Mesenteric fat pad (tissue), 1 donor: ENCODE measurements at regions not wholly inside any gene's neighbourhood (a gene's known extent, or its start where the extent isn't known, plus 50 kb on each side); places are given as distances from the start of the nearest gene placed in this dataset.

ENCODE experiments used
- DNase-seq: peaks from one replicate; pipeline ENCODE4 v3.0.0-alpha.2; 2020; ENCODE audit warnings: low spot score
- donor health status: DM: yes; HTN: yes; CAD: no.

DNA sequence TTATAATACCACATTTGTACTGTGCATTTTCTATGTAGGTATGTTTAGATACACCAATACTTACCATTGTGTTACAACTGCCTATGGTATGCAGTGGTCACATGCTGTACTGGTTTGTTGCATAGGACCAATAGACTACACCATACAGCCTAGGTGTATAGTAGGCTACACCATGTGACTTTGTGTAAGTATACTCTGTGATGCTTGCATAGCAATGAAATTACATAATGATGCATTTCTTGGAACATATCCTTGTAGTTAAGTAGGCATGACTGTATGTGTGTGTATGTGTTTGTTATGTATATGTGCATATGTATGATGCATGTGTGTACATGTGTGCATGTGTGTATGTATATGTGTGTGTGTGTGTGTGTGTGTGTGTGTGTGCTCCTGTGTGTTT lies 157.6 kb downstream of the TDRD15 start:
- DNase-seq = no peak

- DNase-seq = no peak
These were observed 158.2 kb downstream of the TDRD15 start for GRCh38 chr2:21281791-21282514.

GRCh38 chr2:21282515-21282898 lies 158.7 kb downstream of the TDRD15 start:
- DNase-seq = no peak

- DNase-seq = no peak
These were observed 164.5 kb downstream of the TDRD15 start for GRCh38 chr2:21288299-21288698.

GRCh38 chr2:21288739-21289520 lies 165.2 kb downstream of the TDRD15 start:
- DNase-seq = no peak

GRCh38 chr2:21289551-21289950 lies 165.8 kb downstream of the TDRD15 start:
- no peak for DNase-seq

GRCh38 chr2:21289989-21290388 lies 166.2 kb downstream of the TDRD15 start:
- DNase-seq = no peak

DNA sequence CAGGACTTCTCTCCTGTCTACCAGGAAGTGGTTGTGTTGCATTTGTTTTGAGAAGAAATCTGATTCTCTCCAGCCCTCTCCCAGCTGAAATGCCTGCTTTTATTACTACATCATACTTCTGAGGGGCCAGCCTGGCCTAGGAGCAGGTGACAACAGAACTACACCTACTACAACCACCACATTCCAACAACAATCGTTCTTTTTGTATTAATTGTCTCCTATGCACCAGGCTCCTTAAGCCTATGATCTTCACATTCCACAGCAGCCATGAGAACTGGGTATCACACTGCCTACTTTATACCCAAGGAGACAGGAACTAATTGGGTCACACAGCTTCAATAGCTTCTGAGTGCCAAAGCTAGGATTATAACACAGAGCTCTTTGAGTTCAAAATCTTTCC lies 167.7 kb downstream of the TDRD15 start:
- no peak for DNase-seq

- DNase-seq = no peak
These were observed 170.7 kb downstream of the TDRD15 start for GRCh38 chr2:21294446-21294845.

DNA sequence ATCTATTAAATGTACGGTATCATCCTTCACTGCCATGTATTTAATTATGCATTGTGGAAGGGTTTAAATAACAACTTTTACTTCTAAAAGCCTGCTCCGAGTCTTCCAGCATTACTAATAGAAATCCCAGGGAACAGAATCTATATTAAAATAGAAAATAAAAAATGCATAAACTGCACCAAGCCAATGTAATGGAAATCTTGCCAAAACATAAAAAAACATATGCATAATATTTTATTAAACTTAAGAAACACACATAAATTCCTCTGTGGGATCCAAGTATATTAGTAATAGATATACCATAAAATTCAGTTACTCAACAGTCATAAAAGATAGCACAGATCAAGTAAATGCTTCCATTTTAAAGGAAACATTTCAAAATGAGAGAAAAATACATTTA lies 175.6 kb downstream of the TDRD15 start:
- no peak for DNase-seq

GRCh38 chr2:21301871-21302455 lies 178.2 kb downstream of the TDRD15 start:
- DNase-seq = no peak

DNA sequence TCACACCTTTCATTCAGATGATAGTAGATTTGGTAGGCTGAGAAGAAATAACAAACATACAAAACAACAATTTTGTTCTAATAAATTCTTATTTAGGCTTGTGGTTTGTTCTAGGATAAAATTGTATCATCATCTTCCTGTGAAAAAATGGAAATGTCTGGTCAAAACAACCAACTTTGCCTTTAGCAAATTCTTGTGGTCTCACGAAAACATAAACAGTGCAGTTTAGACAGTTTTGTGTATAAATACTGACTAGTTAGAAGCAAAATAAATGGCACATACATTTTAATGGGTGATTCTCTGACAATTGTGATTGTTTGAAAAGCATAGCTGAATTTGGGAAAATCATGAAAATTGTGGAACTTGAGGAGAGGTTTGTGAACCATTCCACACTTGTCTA lies 180.1 kb downstream of the TDRD15 start:
- no peak for DNase-seq

- no peak for DNase-seq
These were observed 181.8 kb downstream of the TDRD15 start for GRCh38 chr2:21305581-21305980.

DNA sequence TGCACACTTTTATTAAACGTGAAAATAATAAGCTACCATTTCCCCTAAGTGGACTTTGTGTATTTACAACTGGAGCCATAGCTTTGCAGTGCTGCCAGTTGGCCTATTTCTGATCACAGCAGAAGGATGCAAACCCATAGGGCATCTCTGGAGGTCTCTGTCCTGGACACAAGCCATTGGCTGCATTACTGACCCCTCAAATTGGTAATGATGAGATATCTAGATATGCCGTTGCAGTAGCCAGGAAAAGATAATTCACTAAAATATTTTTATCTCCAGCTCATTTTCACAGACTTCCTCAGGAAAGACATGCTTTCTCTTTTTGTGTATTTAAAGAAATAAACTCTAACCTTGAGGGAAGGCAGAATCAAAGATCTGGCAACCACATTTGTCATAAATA lies 182.5 kb downstream of the TDRD15 start:
- DNase-seq = no peak

DNA sequence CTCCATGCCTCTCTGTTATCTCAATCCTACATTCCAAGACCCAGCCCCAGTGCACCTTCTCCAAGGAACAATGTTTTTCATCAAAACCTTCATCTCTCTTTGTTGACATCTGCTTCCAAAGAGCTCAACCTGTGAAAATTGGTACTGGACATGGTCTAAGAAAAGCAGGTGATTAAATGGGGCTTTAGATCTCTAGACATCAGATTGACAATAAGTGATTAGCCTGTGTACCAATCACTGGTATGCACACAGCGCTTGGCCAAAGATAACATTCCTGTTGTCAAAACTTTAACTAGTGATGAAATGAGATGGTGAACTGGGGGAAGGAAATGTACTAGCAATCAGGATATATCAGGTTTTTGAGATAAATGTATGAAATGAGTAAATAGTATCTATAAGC lies 183.3 kb downstream of the TDRD15 start:
- no peak for DNase-seq

GRCh38 chr2:21310493-21310892 lies 186.7 kb downstream of the TDRD15 start:
- DNase-seq = no peak

DNA sequence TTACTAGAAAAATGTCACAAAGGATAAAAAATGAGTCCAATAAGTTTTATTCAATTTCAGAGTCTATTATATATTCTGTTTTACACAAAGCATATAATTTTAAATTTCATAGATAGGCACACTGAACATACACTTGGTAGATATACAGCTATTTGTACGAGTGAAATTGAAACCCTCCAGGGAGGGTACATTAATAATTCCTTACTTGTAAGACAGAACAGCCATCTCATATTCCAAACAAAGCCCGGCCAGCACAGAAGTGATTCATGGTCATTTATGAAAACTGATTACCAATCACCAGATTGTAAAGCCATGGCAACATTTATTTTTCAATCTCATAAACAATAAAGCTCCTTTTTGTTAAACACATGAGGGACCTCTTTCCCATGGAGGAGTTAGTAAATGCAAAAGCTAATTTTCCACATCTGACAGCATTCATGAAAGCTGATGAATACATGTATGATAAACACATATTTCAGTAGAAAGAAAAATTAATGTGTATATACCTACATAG lies 190.6 kb downstream of the TDRD15 start:
- DNase-seq = no peak

DNA sequence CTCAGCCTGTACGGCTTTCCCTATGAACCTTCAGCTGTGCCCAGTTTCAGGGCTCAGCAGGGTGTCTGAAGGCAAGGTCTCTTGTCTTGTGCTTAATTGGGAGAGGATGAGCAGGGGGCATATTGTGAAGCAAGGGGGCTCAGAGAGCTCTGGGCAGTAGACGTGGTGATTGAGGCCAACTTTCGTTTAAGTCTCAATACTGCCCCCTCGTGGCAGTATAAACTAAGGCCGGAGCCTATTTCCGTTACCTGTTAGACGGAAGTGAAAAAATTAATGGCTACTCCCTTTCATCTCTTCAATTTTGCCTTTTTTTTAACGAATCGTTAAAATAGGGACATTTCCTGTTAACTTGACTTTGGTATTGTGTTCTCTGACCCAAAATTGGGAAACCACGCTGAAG lies 193.4 kb downstream of the TDRD15 start:
- DNase-seq = no peak

DNA sequence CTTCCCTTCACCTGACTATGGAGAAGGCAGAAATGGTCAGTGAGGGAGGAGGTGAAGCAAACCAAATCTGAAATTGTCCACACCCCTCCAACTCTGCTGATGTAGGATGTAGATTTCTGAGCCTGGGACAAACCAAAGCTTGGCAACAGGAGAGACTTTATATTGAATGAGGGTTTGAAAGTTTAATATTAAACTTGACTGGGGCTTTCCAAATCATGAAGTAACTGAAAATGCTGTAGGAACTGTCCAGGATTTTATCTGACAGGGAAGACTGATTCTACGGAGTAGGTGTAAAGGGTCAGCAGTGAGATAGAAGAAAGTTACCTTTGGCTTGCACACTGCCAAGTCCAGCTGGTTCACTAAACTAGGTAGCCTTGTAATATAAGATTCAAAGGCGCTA lies 194.5 kb downstream of the TDRD15 start:
- DNase-seq = no peak

GRCh38 chr2:21326152-21326551 lies 202.4 kb downstream of the TDRD15 start:
- no peak for DNase-seq

GRCh38 chr2:21328177-21328576 lies 204.4 kb downstream of the TDRD15 start:
- no peak for DNase-seq

DNA sequence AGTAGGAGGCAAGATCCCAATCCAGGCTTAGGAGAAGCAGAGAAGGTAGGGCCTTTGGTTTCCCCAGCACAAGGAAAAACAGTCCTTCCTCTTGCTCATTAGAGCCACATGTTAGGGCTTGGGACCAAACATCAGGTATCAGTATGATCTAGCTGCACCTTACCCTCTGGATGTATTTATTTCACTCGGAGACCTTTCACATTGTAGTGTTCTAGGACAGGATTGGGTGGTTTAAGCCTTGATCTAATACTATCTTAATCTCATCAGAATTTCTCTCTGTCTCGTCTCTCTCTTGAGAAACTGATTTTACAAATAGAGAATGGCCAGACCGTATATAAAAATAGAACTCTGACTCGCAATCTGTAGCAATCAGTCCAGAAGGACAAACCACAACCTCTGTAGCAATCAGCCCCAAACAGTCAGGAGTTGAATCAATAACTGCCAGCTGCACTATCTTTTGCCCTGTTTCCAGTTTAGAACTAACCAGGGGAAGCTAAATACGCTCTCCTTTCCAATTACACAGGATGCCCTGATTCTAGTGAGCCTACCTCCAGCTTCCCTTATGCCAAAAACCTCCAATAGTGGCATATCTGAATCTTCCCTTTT lies 207.1 kb downstream of the TDRD15 start:
- no peak for DNase-seq
